Spinal cord (tissue), 9 donors: ENCODE measurements at regions not wholly inside any gene's neighbourhood (a gene's known extent, or its start where the extent isn't known, plus 50 kb on each side); places are given as distances from the start of the nearest gene placed in this dataset.

ENCODE experiments used
- DNase-seq, 6 donors: peaks; one replicate each; pipeline versions ENCODE4 v3.0.0 to v3.0.0-alpha.2; 2013 to 2015; ENCODE audit warnings: low spot score in 6 of 6, low read depth in 4 of 6
- H3K27ac ChIP-seq: one replicate; pipeline ENCODE4 v1.5.1; 2013; ENCODE audit warnings: low read depth, low read length, control low read depth
- H3K27me3 ChIP-seq: one replicate; pipeline ENCODE4 v1.6.1; 2013; ENCODE audit warnings: low read length; ENCODE audit not compliant: control insufficient read depth, insufficient read depth
- H3K36me3 ChIP-seq: one replicate; pipeline ENCODE4 v1.6.1; 2013; ENCODE audit warnings: low read length; ENCODE audit not compliant: control insufficient read depth, insufficient read depth
- H3K4me1 ChIP-seq: one replicate; pipeline ENCODE4 v1.6.1; 2013; ENCODE audit warnings: low read length; ENCODE audit not compliant: control insufficient read depth, insufficient read depth
- H3K4me3 ChIP-seq: one replicate; pipeline ENCODE4 v1.5.1; 2013; ENCODE audit warnings: low read depth, low read length, control low read depth
- H3K9me3 ChIP-seq: one replicate; pipeline ENCODE4 v1.6.1; 2013; ENCODE audit warnings: low read length; ENCODE audit not compliant: control insufficient read depth, insufficient read depth
- WGBS: methylation state at CpG from one replicate; pipeline ENCODE4 v1.1.5; 2013; ENCODE audit warnings: missing lambda C conversion rate; ENCODE audit not compliant: insufficient coverage; 5-methylcytosine and 5-hydroxymethylcytosine counted together
- donor health status: healthy.

- H3K36me3 ChIP-seq: no peaks in the 10 kb centered on the region
- WGBS: 100% methylated on average over 1 of the region's 1 CpG
- no peak for DNase-seq
Measured at GRCh38 chr13:76503291-76503690, 382.9 kb downstream of the KCTD12 start.

DNA sequence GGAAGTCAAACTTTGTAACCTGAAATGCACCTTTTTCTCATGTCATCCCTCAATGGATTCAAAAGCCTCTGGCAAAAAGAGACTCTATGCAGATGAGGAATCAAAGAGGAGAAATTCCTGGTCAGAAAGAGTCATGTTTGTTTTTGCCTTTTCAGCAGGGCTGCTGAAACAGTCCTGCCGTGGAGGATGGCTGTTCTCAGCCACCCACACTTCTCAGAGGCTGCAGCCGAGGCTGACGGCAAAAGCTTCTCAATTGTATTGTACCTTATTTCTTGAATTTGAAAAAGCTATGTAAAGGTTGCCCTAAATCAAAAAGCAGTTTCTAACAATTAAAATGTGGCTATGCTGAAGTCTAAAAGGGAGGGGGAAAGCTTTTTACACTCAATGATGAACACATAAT lies 385.3 kb downstream of the KCTD12 start:
- H3K27me3 ChIP-seq: no peaks in the 10 kb centered on the region
- DNase-seq: peak in 1 of 6 donors; percentile 25

More at GRCh38 chr13:76503291-76503690, 382.9 kb downstream of the KCTD12 start:
- H3K9me3 ChIP-seq: no peaks in the 10 kb centered on the region
- no peaks in the 10 kb centered on the region for H3K27me3 ChIP-seq
- no peak overlapping the region for H3K4me3 ChIP-seq
- H3K27ac ChIP-seq: no peak overlapping the region
- H3K4me1 ChIP-seq: peaks cover 3% of the 10 kb centered on the region

GRCh38 chr13:76499891-76500290 lies 386.3 kb downstream of the KCTD12 start:
- 43% methylated on average over 1 of the region's 1 CpG for WGBS
- Histone ChIP-seq H3K9me3 (no peaks in the 10 kb centered on the region), H3K27me3 (no peaks in the 10 kb centered on the region), H3K4me1 (peaks cover 3% of the 10 kb centered on the region), H3K27ac (no peak overlapping the region), H3K36me3 (no peaks in the 10 kb centered on the region), H3K4me3 (no peak overlapping the region)
- peak in 4 of 6 donors; percentile 13 to 85 (median 44) for DNase-seq

More for the DNA sequence above, 385.3 kb downstream of the KCTD12 start:
- Histone ChIP-seq H3K36me3 (no peaks in the 10 kb centered on the region), H3K9me3 (no peaks in the 10 kb centered on the region), H3K4me3 (no peak overlapping the region), H3K27ac (no peak overlapping the region), H3K4me1 (peaks cover 3% of the 10 kb centered on the region)
- WGBS: 13% methylated on average over 1 of the region's 3 CpGs

DNA sequence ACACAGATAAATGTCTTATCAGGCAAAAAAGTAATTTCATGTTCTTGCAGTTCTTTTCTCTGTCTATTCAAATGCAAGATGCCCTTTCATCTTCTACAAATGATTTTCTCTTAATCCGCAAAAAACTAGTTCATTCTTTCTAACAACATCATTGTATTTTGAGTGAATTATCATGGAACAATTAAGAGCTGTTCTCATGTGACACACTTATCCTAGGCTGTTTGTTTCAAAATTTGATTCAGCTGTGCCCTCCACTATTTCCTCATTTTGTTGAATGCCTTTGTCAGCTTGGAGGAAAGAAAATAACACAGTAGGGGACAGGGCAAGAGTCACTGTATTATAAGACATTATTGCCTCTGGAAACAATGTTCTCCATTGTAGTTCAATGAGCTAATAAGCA lies 396.9 kb downstream of the KCTD12 start:
- Histone ChIP-seq H3K4me1 (no peaks in the 10 kb centered on the region), H3K9me3 (no peaks in the 10 kb centered on the region), H3K36me3 (no peaks in the 10 kb centered on the region), H3K27ac (peak overlapping the region; percentile 63), H3K4me3 (no peak overlapping the region), H3K27me3 (no peaks in the 10 kb centered on the region)
- no CpG with 5 or more reads among the region's 1 CpG for WGBS
- DNase-seq: peak in 2 of 6 donors; percentile 24 to 62

DNA sequence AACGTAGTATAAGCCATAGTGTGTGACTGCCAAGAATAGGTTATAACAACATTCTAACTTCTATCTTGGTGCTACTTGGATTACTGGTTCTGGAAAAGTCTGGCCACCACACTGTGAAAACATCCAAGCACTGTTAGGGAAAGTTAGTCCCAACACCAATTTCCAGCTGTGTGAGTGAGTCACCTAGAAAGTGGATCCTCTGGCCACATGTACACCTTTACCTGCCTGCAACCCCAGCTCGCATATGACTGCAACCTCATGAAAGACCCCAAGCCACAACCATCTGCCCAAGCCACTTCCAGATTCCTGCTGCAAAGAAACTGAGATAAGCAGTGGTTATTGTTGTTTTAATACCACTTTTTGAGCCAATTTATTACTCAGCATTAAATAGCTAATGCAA lies 404.5 kb downstream of the KCTD12 start:
- WGBS: 100% methylated on average over 1 of the region's 2 CpGs
- Histone ChIP-seq H3K4me1 (no peaks in the 10 kb centered on the region), H3K36me3 (no peaks in the 10 kb centered on the region), H3K27ac (no peak overlapping the region), H3K27me3 (no peaks in the 10 kb centered on the region), H3K9me3 (no peaks in the 10 kb centered on the region), H3K4me3 (no peak overlapping the region)
- DNase-seq: no peak

DNA sequence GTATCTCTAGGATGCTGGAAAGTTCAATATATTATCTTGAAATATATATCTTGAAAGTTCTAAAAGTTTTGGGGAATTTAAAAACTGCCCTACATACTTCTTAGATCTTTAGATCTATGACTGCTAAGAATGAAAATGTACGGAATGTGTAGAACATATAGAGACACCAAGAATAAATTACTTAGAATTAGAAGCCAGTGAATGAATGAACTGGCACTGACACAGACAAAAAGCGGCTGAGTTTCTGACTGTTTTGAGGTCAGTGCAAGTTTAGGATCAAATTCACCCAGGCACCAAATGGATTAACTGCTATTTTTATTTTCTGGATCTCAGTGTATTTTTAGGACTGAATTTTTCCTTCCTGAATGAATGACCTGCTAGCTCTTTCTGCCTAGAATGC lies 411.2 kb downstream of the KCTD12 start:
- peak overlapping the region; percentile 33 for H3K27ac ChIP-seq
- no peaks in the 10 kb centered on the region for H3K36me3 ChIP-seq
- no peaks in the 10 kb centered on the region for H3K9me3 ChIP-seq
- H3K4me3 ChIP-seq: no peak overlapping the region
- WGBS: no CpG with 5 or more reads among the region's 2 CpGs
- H3K27me3 ChIP-seq: no peaks in the 10 kb centered on the region
- no peak for DNase-seq
- no peaks in the 10 kb centered on the region for H3K4me1 ChIP-seq

DNA sequence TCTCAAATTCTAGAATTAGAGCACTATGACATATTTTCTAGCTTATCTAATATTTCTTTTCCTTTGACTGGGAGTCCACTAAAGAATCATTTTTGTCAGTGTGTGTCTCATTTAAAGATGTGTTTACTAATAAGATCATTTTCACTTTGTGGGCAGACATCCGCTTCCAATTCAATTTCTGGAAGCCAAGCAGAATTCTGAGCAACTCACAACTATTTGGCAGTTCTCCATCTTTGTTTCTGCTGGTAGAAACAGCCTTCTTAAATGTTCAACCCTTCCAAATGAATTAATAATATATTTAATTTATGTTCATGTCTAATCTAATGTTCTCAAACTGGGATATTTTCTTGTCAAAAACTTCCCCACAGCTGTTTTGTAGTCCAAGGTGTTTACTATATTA lies 411.8 kb downstream of the KCTD12 start:
- no peaks in the 10 kb centered on the region for H3K4me1 ChIP-seq
- no peaks in the 10 kb centered on the region for H3K36me3 ChIP-seq
- WGBS: no CpG with 5 or more reads among the region's 1 CpG
- DNase-seq: peak in 1 of 6 donors; percentile 40
- no peaks in the 10 kb centered on the region for H3K27me3 ChIP-seq
- H3K27ac ChIP-seq: no peak overlapping the region
- H3K9me3 ChIP-seq: no peaks in the 10 kb centered on the region
- H3K4me3 ChIP-seq: no peak overlapping the region

- DNase-seq: peak in 5 of 6 donors; percentile 21 to 88 (median 51)
- H3K36me3 ChIP-seq: no peaks in the 10 kb centered on the region
- no peaks in the 10 kb centered on the region for H3K27me3 ChIP-seq
- H3K27ac ChIP-seq: no peak overlapping the region
- H3K4me3 ChIP-seq: no peak overlapping the region
- no peaks in the 10 kb centered on the region for H3K9me3 ChIP-seq
- H3K4me1 ChIP-seq: no peaks in the 10 kb centered on the region
Measured at GRCh38 chr13:76473552-76474134, 412.6 kb downstream of the KCTD12 start.

- Histone ChIP-seq H3K36me3 (no peaks in the 10 kb centered on the region), H3K4me3 (no peak overlapping the region), H3K27me3 (no peaks in the 10 kb centered on the region), H3K4me1 (no peaks in the 10 kb centered on the region), H3K9me3 (no peaks in the 10 kb centered on the region), H3K27ac (no peak overlapping the region)
- WGBS: no CpG with 5 or more reads among the region's 2 CpGs
- no peak for DNase-seq
Measured at GRCh38 chr13:76472916-76473315, 413.3 kb downstream of the KCTD12 start.

- Histone ChIP-seq H3K4me1 (no peaks in the 10 kb centered on the region), H3K36me3 (no peaks in the 10 kb centered on the region), H3K27ac (no peak overlapping the region), H3K27me3 (no peaks in the 10 kb centered on the region), H3K9me3 (no peaks in the 10 kb centered on the region), H3K4me3 (no peak overlapping the region)
- DNase-seq: no peak
- no CpG with 5 or more reads among the region's 1 CpG for WGBS
Measured at GRCh38 chr13:76471486-76471885, 414.7 kb downstream of the KCTD12 start.
